HK-2 (cell line): ENCODE measurements at regions not wholly inside any gene's neighbourhood (a gene's known extent, or its start where the extent isn't known, plus 50 kb on each side); places are given as distances from the start of the nearest gene placed in this dataset.
"Not testable (repeated sequence)": the region's sequence is repeated elsewhere in the genome, so short reads cannot be mapped to it uniquely, and the experiment has no call there.

Source experiments
- DNase-seq: peaks from one replicate; pipeline ENCODE4 v3.0.0-alpha.2; 2018; ENCODE audit not compliant: unreplicated experiment

DNA sequence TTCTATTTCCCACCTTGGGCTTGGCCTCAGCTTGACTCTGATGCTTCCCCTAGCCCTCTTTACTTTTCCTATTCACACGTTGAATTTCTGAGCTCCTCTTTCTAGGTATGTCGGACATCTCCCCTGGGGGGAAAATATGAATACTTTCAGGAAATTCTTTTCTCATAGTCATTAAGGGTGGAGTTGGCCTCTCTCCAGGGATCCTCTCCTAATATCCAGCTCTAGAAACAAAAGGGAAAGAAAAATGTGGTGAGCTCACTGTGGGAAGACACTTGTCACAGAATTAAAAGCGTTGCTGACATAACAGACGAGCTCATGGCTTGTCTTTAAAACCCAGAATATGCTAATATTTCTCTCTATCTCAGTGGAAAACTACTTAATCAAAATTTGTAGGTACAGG is 132.7 kb upstream of the MEX3C start:
- DNase-seq = no peak

GRCh38 chr18:51330739-51331138 is 133.3 kb upstream of the MEX3C start:
- no peak for DNase-seq

GRCh38 chr18:51337406-51337805 is 139.9 kb upstream of the MEX3C start:
- no peak for DNase-seq

DNA sequence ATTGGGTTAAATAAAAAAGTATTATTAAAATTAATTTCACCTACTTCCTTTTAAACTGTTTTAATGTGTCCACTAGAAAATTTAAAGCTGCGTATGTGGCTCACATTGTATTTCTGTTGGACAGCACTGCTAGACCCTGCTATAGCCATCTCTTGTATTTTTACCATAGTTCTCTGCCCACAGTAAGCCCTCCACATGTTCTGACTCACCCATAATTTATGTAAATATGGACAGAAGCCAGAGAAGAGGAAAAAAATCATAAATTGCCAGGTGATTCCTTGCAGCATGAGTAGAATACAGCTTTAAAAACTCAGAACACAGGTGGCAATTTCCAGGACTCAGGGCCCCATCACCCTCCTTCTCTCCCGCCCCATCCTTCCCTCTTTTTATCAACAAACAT is 142.4 kb upstream of the MEX3C start:
- no peak for DNase-seq

DNA sequence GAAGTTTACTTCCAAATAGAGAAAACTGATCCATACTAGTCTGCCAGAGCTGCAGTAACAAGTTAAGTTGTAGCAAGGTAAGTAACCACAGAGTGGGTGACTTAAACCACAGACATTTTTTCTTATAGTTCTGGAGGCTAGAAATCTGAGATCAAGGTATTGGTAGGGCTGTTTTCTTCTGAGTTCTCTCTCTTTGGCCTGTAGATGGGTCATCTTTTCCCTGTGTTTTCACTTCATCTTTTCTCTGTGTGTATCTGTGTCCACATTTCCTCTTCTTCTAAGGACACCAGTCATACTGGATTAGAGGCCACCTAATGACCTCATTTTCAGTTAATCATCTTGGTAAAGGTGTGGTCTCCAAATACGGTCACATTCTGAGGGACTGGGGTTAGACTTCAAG is 142.9 kb upstream of the MEX3C start:
- DNase-seq = no peak

DNA sequence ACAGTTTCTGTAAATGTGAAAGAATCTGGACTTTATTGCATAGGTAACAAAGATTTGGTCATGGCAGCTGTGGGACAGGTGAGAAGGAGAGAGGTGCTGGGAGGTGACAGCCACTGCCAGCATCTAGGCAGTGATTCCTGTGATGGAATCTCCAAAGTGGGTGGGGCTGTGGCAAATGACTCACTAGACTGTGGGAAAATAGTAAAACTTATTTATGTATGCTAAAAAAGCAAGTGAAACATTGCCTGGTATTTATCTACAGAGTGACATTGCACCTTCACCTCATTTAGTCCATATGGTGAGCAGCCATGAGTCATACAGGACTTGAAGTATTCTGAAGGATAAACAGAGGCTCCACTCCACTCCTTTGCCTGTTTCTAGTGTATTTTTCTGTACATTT is 145.3 kb upstream of the MEX3C start:
- no peak for DNase-seq

DNA sequence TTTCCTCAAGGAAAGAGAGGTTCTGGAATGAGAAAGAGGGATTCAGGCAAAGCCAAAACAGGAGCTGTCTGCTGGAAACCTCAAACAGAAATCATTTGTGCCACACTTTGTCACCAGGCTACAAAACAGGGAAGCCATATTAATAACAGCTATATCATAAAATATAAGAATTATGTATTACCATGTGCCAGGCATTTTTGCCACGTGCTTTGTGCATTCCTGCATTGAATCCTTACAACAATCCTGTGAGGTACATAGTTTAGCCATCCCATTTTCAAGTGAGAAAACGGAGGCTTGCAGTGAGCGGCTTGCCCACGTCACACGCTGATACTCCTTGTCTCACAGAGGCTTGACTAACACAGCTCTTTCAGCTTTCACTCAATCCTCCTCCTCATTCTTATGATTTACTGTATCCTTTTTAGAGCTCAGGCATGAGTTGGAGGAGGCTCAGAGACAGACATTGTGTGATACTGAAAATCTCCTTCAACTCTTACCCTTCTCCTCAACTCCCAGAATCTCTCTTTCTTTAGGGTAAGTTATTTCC is 148.4 kb upstream of the MEX3C start:
- no peak for DNase-seq

- DNase-seq = no peak
These were observed 148.9 kb upstream of the MEX3C start for GRCh38 chr18:51346404-51346803.

GRCh38 chr18:51350081-51350480 is 152.6 kb upstream of the MEX3C start:
- DNase-seq = no peak

DNA sequence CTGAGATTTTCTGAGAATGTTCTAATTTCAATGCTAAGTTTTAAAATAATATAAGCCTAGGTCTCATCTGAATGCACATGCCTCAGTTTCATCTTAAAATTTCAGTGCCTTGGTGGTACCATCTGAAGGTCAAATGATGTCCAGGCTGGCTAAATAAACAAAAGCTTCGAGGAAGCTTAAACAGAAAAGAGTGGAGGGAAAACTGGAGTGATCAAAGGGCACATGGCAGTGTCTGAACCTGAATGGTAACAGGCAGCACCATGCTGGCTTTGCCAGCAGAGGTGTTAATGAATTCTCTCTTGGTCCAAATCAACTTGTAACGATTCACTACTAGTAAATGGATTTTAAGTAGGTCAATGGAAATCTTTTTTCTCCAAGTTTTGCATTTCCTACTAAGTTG is 158.4 kb upstream of the MEX3C start:
- no peak for DNase-seq

GRCh38 chr18:51360301-51360700 is 162.8 kb upstream of the MEX3C start:
- DNase-seq = not testable (repeated sequence)

DNA sequence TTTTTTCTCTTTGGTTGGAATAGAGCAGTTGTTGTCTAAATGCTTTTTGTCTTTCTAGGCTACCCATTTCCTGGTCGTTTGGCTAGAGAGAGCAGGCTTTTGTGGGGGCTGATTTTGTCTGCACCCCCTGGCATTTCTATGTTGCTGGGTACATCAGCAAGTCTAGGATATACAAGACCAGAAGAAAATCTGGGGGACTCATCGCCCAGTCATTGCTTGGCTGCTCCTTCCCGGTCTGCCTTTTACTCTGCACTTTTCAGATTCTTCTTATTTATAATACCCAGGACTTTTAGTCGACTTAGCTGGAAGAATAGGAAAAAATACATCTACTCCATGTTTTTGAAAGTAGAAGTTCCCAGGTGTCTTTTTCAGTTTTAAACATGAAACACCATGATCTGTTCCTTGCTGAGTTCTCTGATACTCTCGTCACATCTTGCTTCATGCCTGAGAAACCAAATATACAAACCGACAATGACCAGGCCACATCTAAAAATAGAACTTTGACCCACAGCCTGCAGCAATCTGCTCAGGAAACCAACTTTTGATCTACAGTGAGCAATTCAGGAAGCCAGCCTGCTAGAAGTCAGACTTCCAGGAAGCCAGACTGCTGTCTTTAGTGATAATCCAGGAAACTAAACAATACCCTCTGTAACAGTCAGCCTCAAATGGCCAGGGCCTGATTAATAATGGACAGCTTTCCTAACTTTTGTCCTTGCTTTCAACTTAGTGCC is 163.8 kb upstream of the MEX3C start:
- no peak for DNase-seq

DNA sequence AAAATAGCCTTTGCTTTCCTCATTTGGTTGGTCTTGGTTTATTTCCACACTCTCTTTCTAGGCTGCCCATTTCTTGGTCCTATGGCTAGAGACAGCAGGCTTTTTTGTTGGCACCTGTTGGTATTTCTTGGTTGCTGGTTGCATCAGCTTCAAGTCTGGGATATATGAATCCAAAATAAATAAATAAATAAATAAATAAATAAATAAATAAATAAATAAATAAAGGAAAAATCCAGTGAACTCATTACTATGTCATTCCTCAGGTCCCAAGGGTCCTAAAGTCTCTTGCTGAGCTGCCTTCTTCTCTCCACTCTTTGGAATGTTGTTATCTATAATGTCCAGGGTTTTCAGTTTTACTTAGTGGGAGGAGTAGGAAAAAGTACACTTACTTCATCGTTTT is 165.9 kb upstream of the MEX3C start:
- DNase-seq = no peak

DNA sequence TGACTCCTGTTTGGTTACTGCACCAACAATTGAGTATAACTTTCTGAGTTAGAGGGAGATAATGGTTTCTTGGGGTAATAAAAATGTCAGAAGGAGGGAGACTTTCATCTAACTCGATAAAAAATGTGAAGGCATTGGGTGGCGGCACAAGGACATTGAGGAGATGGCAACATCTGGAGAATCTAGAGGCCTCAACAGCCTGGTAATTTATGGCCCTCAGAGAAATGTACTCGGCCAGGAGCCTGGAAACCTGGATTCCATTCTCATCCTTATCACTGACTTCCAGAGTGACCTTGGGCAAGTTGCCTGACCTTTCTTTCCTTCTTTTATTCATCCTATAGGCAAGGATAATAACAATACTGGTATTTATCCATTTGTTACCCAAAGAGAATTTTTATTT is 173.5 kb upstream of the MEX3C start:
- DNase-seq = no peak

DNA sequence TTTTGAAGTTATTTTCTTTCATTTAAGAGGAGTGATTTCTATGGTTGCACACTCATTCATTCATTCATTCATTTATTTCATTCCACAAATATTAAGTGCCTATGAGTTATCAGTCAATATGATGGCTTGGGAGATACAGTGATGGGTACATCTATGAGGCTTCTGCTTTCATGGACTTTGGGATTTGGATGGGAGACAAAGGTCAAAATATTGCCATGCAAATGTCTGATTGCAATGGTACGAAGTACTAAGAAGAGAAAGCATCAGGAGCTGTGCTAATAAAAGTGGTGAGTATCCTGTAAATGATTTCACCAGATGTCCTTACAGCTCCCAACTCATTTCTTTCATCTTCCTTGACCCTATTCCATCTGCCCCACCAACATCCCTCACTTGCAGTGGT is 174.4 kb upstream of the MEX3C start:
- DNase-seq = no peak

GRCh38 chr18:51382081-51382480 is 184.6 kb upstream of the MEX3C start:
- no peak for DNase-seq

- DNase-seq = no peak
These were observed 185.6 kb upstream of the MEX3C start for GRCh38 chr18:51383116-51383515.

DNA sequence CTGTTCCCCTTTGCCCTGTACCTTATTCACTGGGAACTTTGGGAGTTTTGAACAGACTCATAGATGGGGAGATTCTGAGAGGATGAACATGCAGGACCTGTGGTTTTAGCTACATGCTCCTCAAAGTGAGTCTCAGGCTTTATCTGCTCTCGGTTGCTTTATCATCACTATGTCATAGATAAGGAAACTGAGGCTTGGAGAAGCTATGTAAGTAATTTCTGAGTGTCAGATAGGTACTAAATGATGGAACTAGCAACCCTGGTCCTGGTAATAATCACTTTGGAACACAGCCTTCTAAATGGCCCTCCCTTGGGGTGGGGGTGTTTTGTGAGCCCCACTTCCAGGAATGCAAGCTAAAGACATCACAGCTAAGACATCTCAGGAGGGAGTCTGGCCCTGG is 186.2 kb upstream of the MEX3C start:
- DNase-seq = no peak

GRCh38 chr18:51385270-51385669 is 187.8 kb upstream of the MEX3C start:
- DNase-seq = no peak

- no peak for DNase-seq
These were observed 193.2 kb upstream of the MEX3C start for GRCh38 chr18:51390702-51391101.

DNA sequence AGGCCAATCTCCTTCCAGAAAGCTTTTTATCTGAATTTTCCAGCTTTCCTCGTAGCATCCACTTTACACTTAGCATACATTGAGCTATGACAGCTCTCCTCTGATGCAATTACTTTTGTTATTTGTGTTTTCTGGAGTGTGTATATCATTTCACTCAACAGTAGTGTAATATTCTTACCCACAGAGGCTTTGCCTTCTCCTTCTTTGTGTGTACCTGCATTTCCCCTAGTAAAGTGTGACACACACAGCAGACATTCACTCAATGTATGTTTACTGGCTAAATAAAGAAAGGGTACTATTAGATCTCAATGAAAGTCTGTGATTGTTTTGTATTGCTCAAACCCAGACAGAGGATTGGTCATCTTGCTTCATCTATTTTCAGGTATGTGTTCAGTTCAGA is 193.7 kb upstream of the MEX3C start:
- no peak for DNase-seq

DNA sequence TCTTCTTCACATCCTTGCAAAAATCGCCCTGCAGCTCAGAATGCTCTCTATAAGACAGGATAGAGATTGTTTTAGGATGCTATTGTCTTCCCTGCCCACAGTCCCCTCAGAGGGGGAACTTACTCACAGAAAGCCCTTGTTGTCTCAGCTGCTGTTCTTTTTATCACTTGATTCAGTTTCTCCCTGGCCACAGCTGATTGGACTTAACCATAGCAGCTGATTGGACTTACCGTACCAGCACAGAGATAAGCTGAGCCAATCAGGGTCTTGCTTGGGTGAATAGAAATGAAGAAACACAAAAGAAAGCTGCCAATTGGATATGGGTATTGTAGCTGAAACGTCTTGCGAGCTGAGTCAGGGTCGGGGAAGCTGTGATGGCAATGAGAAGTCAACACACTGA is 194.2 kb upstream of the MEX3C start:
- no peak for DNase-seq

GRCh38 chr18:51397347-51397962 is 200.0 kb upstream of the MEX3C start:
- no peak for DNase-seq

- no peak for DNase-seq
These were observed 200.6 kb upstream of the MEX3C start for GRCh38 chr18:51398104-51398503.
